K562 (cell line): ENCODE measurements at regions not wholly inside any gene's neighbourhood (a gene's known extent, or its start where the extent isn't known, plus 50 kb on each side); places are given as distances from the start of the nearest gene placed in this dataset.

Source experiments
- ATAC-seq: fragments of 200-7000 bp; cut with Tn5 transposase; 3 replicates; pipeline ENCODE4 v1.9.1; 2020; ENCODE audit warnings: moderate library complexity
- BruUV-seq: library from RNA; stranded (reverse); fragments of 400-500 nt; replicated peaks from 2 replicates; lab custom pipeline; 2021; lab: Mats Ljungman, UMichigan
- CTCF ChIA-PET: fragments of 300-600 bp; formaldehyde crosslinking; extraction: SDS; loops from one replicate; lab custom pipeline; 2021; ENCODE audit warnings: low intra/inter-chr PET ratio; lab: Yijun Ruan, JAX
- POLR2A ChIA-PET: fragments of 300-600, 350-650 bp; sonication (Branson Sonifier 250); formaldehyde crosslinking; extraction: SDS; loops from one replicate; lab custom pipeline; 2021; ENCODE audit warnings: antibody characterized with exemption, inconsistent platforms; lab: Yijun Ruan, JAX
- DNase-seq, 4 experiments: peaks; one replicate each; pipeline versions ENCODE4 v3.0.0 to v3.0.0-alpha.2; 2011 to 2018; ENCODE audit warnings: low spot score in 3 of 4, mixed read lengths in 3 of 4; ENCODE audit errors: extremely low read depth in 1 of 4
- FAIRE-seq: peaks from 2 replicates; lab custom pipeline; 2011; peaks lifted over from hg19 to GRCh38; lab: Jason Lieb, UNC
- H2AFZ ChIP-seq: 2 replicates; pipeline ENCODE4 v1.6.0; 2011; ENCODE audit warnings: low read depth, low read length, control low read depth, inconsistent platforms
- H3K27ac ChIP-seq: fragments of 200-600 bp; 3 replicates; pipeline ENCODE4 v1.8.0; 2011; ENCODE audit warnings: low read depth, mild to moderate bottlenecking, control low read depth, inconsistent platforms, low read length, moderate library complexity, mixed read lengths; ENCODE audit errors: extremely low read depth
- H3K27me3 ChIP-seq, 2 experiments: fragments of 300-600 bp in 1 of 2; 2 replicates in 1 of 2; 3 replicates in 1 of 2; pipeline versions ENCODE4 v1.6.0 to v1.8.0; 2011; ENCODE audit warnings: inconsistent platforms in 2 of 2, low read length in 2 of 2, mild to moderate bottlenecking in 1 of 2, mixed read lengths in 1 of 2, moderate library complexity in 1 of 2; ENCODE audit not compliant: control insufficient read depth in 2 of 2, insufficient read depth in 2 of 2
- H3K36me3 ChIP-seq: fragments of 300-600 bp; 3 replicates; pipeline ENCODE4 v1.8.0; 2011; ENCODE audit warnings: mild to moderate bottlenecking, low read length, inconsistent platforms; ENCODE audit not compliant: control insufficient read depth, insufficient read depth
- H3K4me1 ChIP-seq, 2 experiments: fragments of 200-600 bp in 1 of 2; replicated peaks in 1 of 2; 2 replicates in 1 of 2; 3 replicates in 1 of 2; pipeline versions ENCODE4 v1.5.1 to v1.8.0; 2011; ENCODE audit warnings: inconsistent platforms in 2 of 2, low read length in 2 of 2, mild to moderate bottlenecking in 1 of 2, mixed read lengths in 1 of 2, moderate library complexity in 1 of 2; ENCODE audit not compliant: control insufficient read depth in 2 of 2, insufficient read depth in 2 of 2
- H3K4me2 ChIP-seq: 2 replicates; pipeline ENCODE4 v1.6.1; 2011; ENCODE audit warnings: low read length, control low read depth, inconsistent platforms, mixed read lengths; ENCODE audit not compliant: insufficient read depth
- H3K4me3 ChIP-seq: fragments of 200-600 bp; sonication (generic), shearing (Covaris generic); 2 replicates; pipeline ENCODE4 v1.5.1; 2016; ENCODE audit warnings: control low read depth, inconsistent platforms
- H3K79me2 ChIP-seq: fragments of 200-600 bp; 3 replicates; pipeline ENCODE4 v1.8.0; 2011; ENCODE audit warnings: low read length, inconsistent platforms; ENCODE audit not compliant: control insufficient read depth, insufficient read depth
- H3K9ac ChIP-seq, 2 experiments: 2 replicates each; pipeline versions ENCODE4 v1.6.0 to v1.6.1; 2011; ENCODE audit warnings: low read depth in 2 of 2, low read length in 2 of 2, control low read depth in 1 of 2, inconsistent platforms in 1 of 2, mild to moderate bottlenecking in 1 of 2, mixed read lengths in 1 of 2; ENCODE audit not compliant: insufficient read depth in 1 of 2
- H3K9me1 ChIP-seq: one replicate; pipeline ENCODE4 v1.6.0; 2011; ENCODE audit warnings: inconsistent platforms, mild to moderate bottlenecking, low read length, moderate library complexity; ENCODE audit not compliant: control insufficient read depth, insufficient read depth
- H3K9me3 ChIP-seq: replicated peaks from 2 replicates; pipeline ENCODE4 v1.5.1; 2011; ENCODE audit warnings: low read depth, low read length, inconsistent platforms; ENCODE audit not compliant: control insufficient read depth, insufficient read depth
- H4K20me1 ChIP-seq: replicated peaks from 2 replicates; pipeline ENCODE4 v1.6.1; 2011; ENCODE audit warnings: low read length, inconsistent platforms, mixed read lengths; ENCODE audit not compliant: control insufficient read depth, insufficient read depth
- CCNT2 ChIP-seq: IDR thresholded peaks from 2 replicates; pipeline ENCODE4 v1.6.1; 2011; ENCODE audit warnings: borderline replicate concordance, low read depth, mild to moderate bottlenecking, moderate library complexity, mixed read lengths, low read length; ENCODE audit not compliant: insufficient read length; ENCODE audit errors: extremely low read depth
- ETV1 ChIP-seq: fragments of 450-650 bp; conservative IDR thresholded peaks from 2 replicates; pipeline ENCODE4 v1.6.1; 2016; ENCODE audit warnings: missing genetic modification characterization, control low read depth, low read depth, missing compliant biosample characterization
- RAD21 ChIP-seq, 2 experiments: fragments of 250-450 bp in 1 of 2; fragments of 450-650 bp in 1 of 2; sonication (Bioruptor Pico) in 1 of 2; formaldehyde crosslinking in 1 of 2; IDR thresholded peaks in 1 of 2; conservative IDR thresholded peaks in 1 of 2; 2 replicates each; pipeline versions ENCODE4 v1.4.0 to v1.8.0; 2020 to 2022; ENCODE audit warnings: mild to moderate bottlenecking in 2 of 2, moderate library complexity in 1 of 2
- SRSF9 ChIP-seq: fragments of 200-400 bp; formaldehyde crosslinking; IDR thresholded peaks from 2 replicates; pipeline ENCODE4 v1.6.1; 2017; ENCODE audit warnings: low read depth, low read length, borderline replicate concordance
- THRAP3 ChIP-seq: fragments of 450-650 bp; IDR thresholded peaks from 2 replicates; pipeline ENCODE4 v1.6.1; 2016; ENCODE audit warnings: mild to moderate bottlenecking, inconsistent platforms, borderline replicate concordance
- ZNF23 ChIP-seq: fragments of 250-450 bp; sonication (Bioruptor Pico); IDR thresholded peaks from 2 replicates; pipeline ENCODE4 v1.4.0; 2020; ENCODE audit warnings: mild to moderate bottlenecking
- ZNF263 ChIP-seq: sonication (generic); formaldehyde crosslinking; IDR thresholded peaks from 2 replicates; pipeline ENCODE4 v1.8.0; 2022; ENCODE audit warnings: mild to moderate bottlenecking, missing genetic modification reagents, borderline replicate concordance
- WGBS: fragments of 100-300 bp; shearing (Covaris generic); methylation state at CpG from one replicate; pipeline ENCODE4 v1.1.6; 2016; ENCODE audit warnings: low coverage, mixed read lengths; ENCODE audit not compliant: insufficient coverage; ENCODE audit errors: missing lambda C conversion rate; 5-methylcytosine and 5-hydroxymethylcytosine counted together
- in situ Hi-C: fragments of 300-500 bp; cut with MboI; formaldehyde crosslinking; loops from 4 replicates; pipeline ENCODE4 v1.15.0; 2018; ENCODE audit warnings: inconsistent platforms, mixed read lengths
- intact Hi-C: fragments of 100-400 bp; cut with micrococcal nuclease; formaldehyde crosslinking; loops from 2 replicates; pipeline ENCODE4 v1.14.2; 2022
- TF ChIP-seq, protein P1 (sequence below): fragments of 250-450 bp; sonication (Bioruptor Pico); IDR thresholded peaks from 2 replicates; pipeline ENCODE4 v1.8.0; 2022; ENCODE audit warnings: inconsistent platforms, mild to moderate bottlenecking, moderate library complexity, borderline replicate concordance
- TF ChIP-seq, protein P2 (sequence below): fragments of 250-450 bp; sonication (Bioruptor Pico); IDR thresholded peaks from 2 replicates; pipeline ENCODE4 v1.5.0; 2020; ENCODE audit warnings: mild to moderate bottlenecking, borderline replicate concordance
- TF ChIP-seq, protein P3 (sequence below): sonication (generic); formaldehyde crosslinking; IDR thresholded peaks from 2 replicates; pipeline ENCODE4 v1.8.0; 2022; ENCODE audit warnings: missing genetic modification reagents, mild to moderate bottlenecking, borderline replicate concordance
- TF ChIP-seq, protein P4 (sequence below): sonication (generic); formaldehyde crosslinking; IDR thresholded peaks from 2 replicates; pipeline ENCODE4 v1.8.0; 2022; ENCODE audit warnings: mild to moderate bottlenecking, missing genetic modification reagents

DNA sequence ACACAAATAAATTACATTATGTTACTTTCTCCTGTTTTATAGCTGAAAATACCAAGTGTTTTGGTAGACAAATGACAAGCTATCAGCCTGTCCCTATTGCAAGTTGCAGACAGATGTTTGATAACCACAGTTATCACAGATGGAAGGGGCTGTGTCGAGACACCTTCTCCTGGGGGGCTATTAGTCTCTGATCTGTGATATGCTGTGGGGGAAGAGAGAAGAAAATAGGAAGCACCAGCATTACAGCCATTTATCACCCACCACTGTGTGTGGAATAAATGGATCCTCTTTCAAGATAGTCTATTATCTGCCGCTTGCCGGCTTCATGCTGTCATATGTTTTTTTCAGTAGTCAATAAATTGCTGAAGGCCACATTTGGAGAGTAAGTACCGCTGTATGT, 597.2 kb upstream of the ADARB2 start:
- FAIRE-seq (no peak), ATAC-seq (no peak), DNase-seq (no peak)
- no peak overlapping the region for H3K9ac ChIP-seq
- no peaks in the 10 kb centered on the region for H3K9me1 ChIP-seq
- in situ Hi-C loops (no loop called here), intact Hi-C loops (no loop called here)
- no peaks in the 10 kb centered on the region for H3K79me2 ChIP-seq
- no peaks in the 10 kb centered on the region for H3K4me1 ChIP-seq
- H2AFZ ChIP-seq = no peak overlapping the region
- ChIA-PET CTCF (no interaction called here), POLR2A (no interaction called here)
- no TSS peak for BruUV-seq
- TF ChIP-seq SRSF9 (no peak), THRAP3 (no peak)
- TF ChIP-seq, protein P1, sequence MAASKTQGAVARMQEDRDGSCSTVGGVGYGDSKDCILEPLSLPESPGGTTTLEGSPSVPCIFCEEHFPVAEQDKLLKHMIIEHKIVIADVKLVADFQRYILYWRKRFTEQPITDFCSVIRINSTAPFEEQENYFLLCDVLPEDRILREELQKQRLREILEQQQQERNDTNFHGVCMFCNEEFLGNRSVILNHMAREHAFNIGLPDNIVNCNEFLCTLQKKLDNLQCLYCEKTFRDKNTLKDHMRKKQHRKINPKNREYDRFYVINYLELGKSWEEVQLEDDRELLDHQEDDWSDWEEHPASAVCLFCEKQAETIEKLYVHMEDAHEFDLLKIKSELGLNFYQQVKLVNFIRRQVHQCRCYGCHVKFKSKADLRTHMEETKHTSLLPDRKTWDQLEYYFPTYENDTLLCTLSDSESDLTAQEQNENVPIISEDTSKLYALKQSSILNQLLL = no peak
- H3K27ac ChIP-seq = no peak overlapping the region
- 0% methylated on average over 4 of the region's 4 CpGs for WGBS
- H3K4me3 ChIP-seq = no peak overlapping the region
- H3K4me2 ChIP-seq = no peak overlapping the region
- no peaks in the 10 kb centered on the region for H3K36me3 ChIP-seq
- no peaks in the 10 kb centered on the region for H4K20me1 ChIP-seq
- no peaks in the 10 kb centered on the region for H3K9me3 ChIP-seq
- peaks cover 3 to 5% of the 10 kb centered on the region in 2 experiments; a peak in 3 of 5 replicates for H3K27me3 ChIP-seq

DNA sequence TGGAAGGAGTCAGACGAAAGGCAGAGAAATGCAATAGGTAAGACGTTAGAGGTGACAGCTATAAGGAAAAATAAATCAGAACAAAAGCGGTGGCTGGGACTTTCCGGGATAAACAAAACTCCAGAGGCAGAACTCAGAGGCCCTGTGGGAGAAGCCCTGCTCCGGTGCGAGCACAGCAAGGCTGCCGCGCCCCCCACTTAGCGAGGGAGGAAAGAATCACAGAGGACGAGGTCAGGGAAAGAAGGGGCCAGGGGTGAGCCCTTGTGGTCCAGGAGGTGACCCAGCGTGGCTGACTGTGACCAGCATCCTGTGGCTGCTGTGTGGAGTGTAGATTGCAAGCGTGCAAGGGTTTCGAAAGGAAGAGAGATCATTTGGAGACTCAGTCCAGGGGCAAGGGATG, 591.8 kb upstream of the ADARB2 start:
- no peak overlapping the region for H3K4me3 ChIP-seq
- H3K4me2 ChIP-seq = no peak overlapping the region
- no peak for ATAC-seq
- BruUV-seq = no TSS peak
- H4K20me1 ChIP-seq = no peaks in the 10 kb centered on the region
- no peaks in the 10 kb centered on the region for H3K36me3 ChIP-seq
- no peaks in the 10 kb centered on the region for H3K79me2 ChIP-seq
- ChIA-PET CTCF (no interaction called here), POLR2A (no interaction called here)
- intact Hi-C loops (no loop called here), in situ Hi-C loops (no loop called here)
- H3K9ac ChIP-seq = no peak overlapping the region
- H3K27ac ChIP-seq = no peak overlapping the region
- no peaks in the 10 kb centered on the region for H3K9me1 ChIP-seq
- peaks cover 3 to 14% of the 10 kb centered on the region in 2 experiments; a peak in 4 of 5 replicates for H3K27me3 ChIP-seq
- FAIRE-seq = no peak
- DNase-seq = no peak
- H3K4me1 ChIP-seq = no peaks in the 10 kb centered on the region
- H2AFZ ChIP-seq = no peak overlapping the region
- no peaks in the 10 kb centered on the region for H3K9me3 ChIP-seq
- under 1% methylated on average over 11 of the region's 13 CpGs for WGBS
- no peak for TF ChIP-seq CCNT2
- TF ChIP-seq, protein P2, sequence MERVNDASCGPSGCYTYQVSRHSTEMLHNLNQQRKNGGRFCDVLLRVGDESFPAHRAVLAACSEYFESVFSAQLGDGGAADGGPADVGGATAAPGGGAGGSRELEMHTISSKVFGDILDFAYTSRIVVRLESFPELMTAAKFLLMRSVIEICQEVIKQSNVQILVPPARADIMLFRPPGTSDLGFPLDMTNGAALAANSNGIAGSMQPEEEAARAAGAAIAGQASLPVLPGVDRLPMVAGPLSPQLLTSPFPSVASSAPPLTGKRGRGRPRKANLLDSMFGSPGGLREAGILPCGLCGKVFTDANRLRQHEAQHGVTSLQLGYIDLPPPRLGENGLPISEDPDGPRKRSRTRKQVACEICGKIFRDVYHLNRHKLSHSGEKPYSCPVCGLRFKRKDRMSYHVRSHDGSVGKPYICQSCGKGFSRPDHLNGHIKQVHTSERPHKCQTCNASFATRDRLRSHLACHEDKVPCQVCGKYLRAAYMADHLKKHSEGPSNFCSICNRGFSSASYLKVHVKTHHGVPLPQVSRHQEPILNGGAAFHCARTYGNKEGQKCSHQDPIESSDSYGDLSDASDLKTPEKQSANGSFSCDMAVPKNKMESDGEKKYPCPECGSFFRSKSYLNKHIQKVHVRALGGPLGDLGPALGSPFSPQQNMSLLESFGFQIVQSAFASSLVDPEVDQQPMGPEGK (CRISPR knock-in tag) = no peak
- TF ChIP-seq ETV1 (tag) = no peak
- no peak for TF ChIP-seq ZNF263 (CRISPR knock-in tag)
- no peak for TF ChIP-seq ZNF23 (CRISPR knock-in tag)
- no peak for TF ChIP-seq RAD21 (CRISPR knock-in tag; conservative IDR thresholded peaks at IDR 0.05 in 1 of 2, IDR thresholded peaks at IDR 0.05 in 1 of 2)
- TF ChIP-seq, protein P3, sequence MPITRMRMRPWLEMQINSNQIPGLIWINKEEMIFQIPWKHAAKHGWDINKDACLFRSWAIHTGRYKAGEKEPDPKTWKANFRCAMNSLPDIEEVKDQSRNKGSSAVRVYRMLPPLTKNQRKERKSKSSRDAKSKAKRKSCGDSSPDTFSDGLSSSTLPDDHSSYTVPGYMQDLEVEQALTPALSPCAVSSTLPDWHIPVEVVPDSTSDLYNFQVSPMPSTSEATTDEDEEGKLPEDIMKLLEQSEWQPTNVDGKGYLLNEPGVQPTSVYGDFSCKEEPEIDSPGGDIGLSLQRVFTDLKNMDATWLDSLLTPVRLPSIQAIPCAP = no peak
- TF ChIP-seq, protein P4, sequence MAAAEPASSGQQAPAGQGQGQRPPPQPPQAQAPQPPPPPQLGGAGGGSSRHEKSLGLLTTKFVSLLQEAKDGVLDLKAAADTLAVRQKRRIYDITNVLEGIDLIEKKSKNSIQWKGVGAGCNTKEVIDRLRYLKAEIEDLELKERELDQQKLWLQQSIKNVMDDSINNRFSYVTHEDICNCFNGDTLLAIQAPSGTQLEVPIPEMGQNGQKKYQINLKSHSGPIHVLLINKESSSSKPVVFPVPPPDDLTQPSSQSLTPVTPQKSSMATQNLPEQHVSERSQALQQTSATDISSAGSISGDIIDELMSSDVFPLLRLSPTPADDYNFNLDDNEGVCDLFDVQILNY (CRISPR knock-in tag) = no peak
